ENCODE measurements at regions not wholly inside any gene's neighbourhood (a gene's known extent, or its start where the extent isn't known, plus 50 kb on each side); places are given as distances from the start of the nearest gene placed in this dataset.

GRCh38 chr7:15905251-15906040, 219.0 kb upstream of the MEOX2 start:
- no peak for TF ChIP-seq CTCF (IDR thresholded peaks at IDR 0.05)
- Histone ChIP-seq H3K4me3 (no peak overlapping the region), H3K27me3 (no peaks in the 10 kb centered on the region), H3K4me1 (peaks cover 0 to 12% (median 4%) of the 10 kb centered on the region in 9 donors), H3K36me3 (no peaks in the 10 kb centered on the region), H3K27ac (no peak overlapping the region), H3K9me3 (no peaks in the 10 kb centered on the region)
- WGBS, 2 donors, result 87 to 92% methylated on average over 8 of the region's 8 CpGs
- intact Hi-C loops (cut with DNase I), result no loop called here
- DNase-seq, result no peak
- ATAC-seq, result no peak

- ATAC-seq (no peak), DNase-seq (no peak)
- Histone ChIP-seq H3K27ac (no peak overlapping the region), H3K4me1 (peaks cover 0 to 13% (median 0%) of the 10 kb centered on the region in 9 donors), H3K9me3 (no peaks in the 10 kb centered on the region), H3K27me3 (no peaks in the 10 kb centered on the region), H3K4me3 (no peak overlapping the region), H3K36me3 (no peaks in the 10 kb centered on the region)
- intact Hi-C loops (cut with DNase I), result loop anchor here in 1 of 10 donors (10.0 kb wide), 2 partner anchors 173 to 587 kb away; no protein-coding TSS in a partner anchor
- no peak for TF ChIP-seq CTCF (IDR thresholded peaks at IDR 0.05)
These were observed 204.8 kb upstream of the MEOX2 start for GRCh38 chr7:15891151-15891881.

- ATAC-seq (peak in 7 of 8 donors; percentile 53 to 84 (median 73)), DNase-seq (peak in 1 of 2 donors; percentile 23)
- 59 to 77% methylated on average over 3 of the region's 3 CpGs for WGBS, 2 donors
- H3K27ac ChIP-seq, result peak overlapping the region in 2 of 10 donors; percentile 29 to 42
- no peaks in the 10 kb centered on the region for H3K36me3 ChIP-seq
- no peaks in the 10 kb centered on the region for H3K27me3 ChIP-seq
- peaks cover 0 to 13% (median 0%) of the 10 kb centered on the region in 9 donors for H3K4me1 ChIP-seq
- peak overlapping the region in 1 of 10 donors; percentile 13 for H3K4me3 ChIP-seq
- H3K9me3 ChIP-seq, result no peaks in the 10 kb centered on the region
- TF ChIP-seq CTCF (IDR thresholded peaks at IDR 0.05), result peak in 7 of 9 donors; percentile 38 to 59 (median 46)
- intact Hi-C loops (cut with DNase I), result no loop called here
These were observed 203.0 kb upstream of the MEOX2 start for GRCh38 chr7:15889507-15889906.

- 74% methylated on average over 1 of the region's 1 CpG for WGBS, 2 donors
These were observed 201.6 kb upstream of the MEOX2 start for GRCh38 chr7:15888090-15888489.

More at GRCh38 chr7:15888090-15888489, 201.6 kb upstream of the MEOX2 start:
- H3K4me3 ChIP-seq, result no peak overlapping the region
- ATAC-seq (peak in 2 of 8 donors; percentile 23 to 34), DNase-seq (no peak)
- no peaks in the 10 kb centered on the region for H3K27me3 ChIP-seq
- no peak for TF ChIP-seq CTCF (IDR thresholded peaks at IDR 0.05)
- no peaks in the 10 kb centered on the region for H3K36me3 ChIP-seq
- intact Hi-C loops (cut with DNase I), result no loop called here
- H3K4me1 ChIP-seq, result peaks cover 0 to 13% (median 0%) of the 10 kb centered on the region in 9 donors
- H3K9me3 ChIP-seq, result no peaks in the 10 kb centered on the region
- H3K27ac ChIP-seq, result no peak overlapping the region

Data from heart right ventricle (tissue), 16 donors.